ENCODE measurements at regions not wholly inside any gene's neighbourhood (a gene's known extent, or its start where the extent isn't known, plus 50 kb on each side); places are given as distances from the start of the nearest gene placed in this dataset.
"Not testable (repeated sequence)": the region's sequence is repeated elsewhere in the genome, so short reads cannot be mapped to it uniquely, and the experiment has no call there.

GRCh38 chr18:34953212-34953611, 88.0 kb upstream of the MAPRE2 start:
- H3K9me3 ChIP-seq, result no peaks in the 10 kb centered on the region
- intact Hi-C loops (cut with DNase I), result no loop called here
- no peaks in the 10 kb centered on the region for H3K36me3 ChIP-seq
- no peak for TF ChIP-seq CTCF (IDR thresholded peaks at IDR 0.05)
- no peak for TF ChIP-seq POLR2A (IDR thresholded peaks at IDR 0.05)
- peaks cover 0 to 9% (median 0%) of the 10 kb centered on the region in 4 donors for H3K27me3 ChIP-seq
- H3K4me1 ChIP-seq, result peaks cover 0 to 9% (median 0%) of the 10 kb centered on the region in 3 donors
- no peak overlapping the region for H3K4me3 ChIP-seq
- no peak for DNase-seq
- WGBS, 2 donors, result 58 to 73% methylated on average over 2 of the region's 2 CpGs
- no peak overlapping the region for H3K27ac ChIP-seq

GRCh38 chr18:34955494-34955893, 85.7 kb upstream of the MAPRE2 start:
- H3K36me3 ChIP-seq; H3K4me1 ChIP-seq; H3K4me3 ChIP-seq; DNase-seq; intact Hi-C loops (cut with DNase I); H3K9me3 ChIP-seq; H3K27ac ChIP-seq: not testable (repeated sequence)
- H3K27me3 ChIP-seq, result peaks cover 0 to 12% (median 0%) of the 10 kb centered on the region in 4 donors

- H3K4me3 ChIP-seq, result no peak overlapping the region
Measured at GRCh38 chr18:34956663-34957062, 84.5 kb upstream of the MAPRE2 start.

GRCh38 chr18:34957119-34957863, 83.9 kb upstream of the MAPRE2 start:
- 80 to 82% methylated on average over 2 to 3 of the region's 3 CpGs for WGBS, 2 donors
- H3K4me3 ChIP-seq, result no peak overlapping the region
- TF ChIP-seq CTCF (IDR thresholded peaks at IDR 0.05) (no peak), POLR2A (IDR thresholded peaks at IDR 0.05) (no peak)
- no peaks in the 10 kb centered on the region for H3K36me3 ChIP-seq
- H3K4me1 ChIP-seq, result peaks cover 0 to 9% (median 0%) of the 10 kb centered on the region in 3 donors
- H3K27me3 ChIP-seq, result peaks cover 0 to 12% (median 0%) of the 10 kb centered on the region in 4 donors
- DNase-seq, result no peak
- H3K9me3 ChIP-seq, result no peaks in the 10 kb centered on the region
- H3K27ac ChIP-seq, result no peak overlapping the region
- intact Hi-C loops (cut with DNase I), result no loop called here

More at GRCh38 chr18:34956663-34957062, 84.5 kb upstream of the MAPRE2 start:
- TF ChIP-seq POLR2A (IDR thresholded peaks at IDR 0.05), result no peak
- TF ChIP-seq CTCF (IDR thresholded peaks at IDR 0.05), result no peak
- Histone ChIP-seq H3K27ac (no peak overlapping the region), H3K9me3 (no peaks in the 10 kb centered on the region), H3K4me1 (peaks cover 0 to 9% (median 0%) of the 10 kb centered on the region in 3 donors), H3K36me3 (no peaks in the 10 kb centered on the region), H3K27me3 (peaks cover 0 to 12% (median 0%) of the 10 kb centered on the region in 4 donors)
- DNase-seq, result no peak
- intact Hi-C loops (cut with DNase I), result no loop called here

- 52 to 65% methylated on average over 2 of the region's 2 CpGs for WGBS, 2 donors
- Histone ChIP-seq H3K36me3 (no peaks in the 10 kb centered on the region), H3K27ac (no peak overlapping the region), H3K9me3 (no peaks in the 10 kb centered on the region), H3K27me3 (peaks cover 0 to 12% (median 0%) of the 10 kb centered on the region in 4 donors), H3K4me3 (no peak overlapping the region), H3K4me1 (peaks cover 0 to 9% (median 0%) of the 10 kb centered on the region in 3 donors)
- no peak for TF ChIP-seq POLR2A (IDR thresholded peaks at IDR 0.05)
- no peak for TF ChIP-seq CTCF (IDR thresholded peaks at IDR 0.05)
- no peak for DNase-seq
- intact Hi-C loops (cut with DNase I), result no loop called here
Measured at GRCh38 chr18:34957864-34958259, 83.4 kb upstream of the MAPRE2 start.

Measured in esophagus squamous epithelium (tissue), 5 donors.